ENCODE measurements at regions not wholly inside any gene's neighbourhood (a gene's known extent, or its start where the extent isn't known, plus 50 kb on each side); places are given as distances from the start of the nearest gene placed in this dataset.

DNA sequence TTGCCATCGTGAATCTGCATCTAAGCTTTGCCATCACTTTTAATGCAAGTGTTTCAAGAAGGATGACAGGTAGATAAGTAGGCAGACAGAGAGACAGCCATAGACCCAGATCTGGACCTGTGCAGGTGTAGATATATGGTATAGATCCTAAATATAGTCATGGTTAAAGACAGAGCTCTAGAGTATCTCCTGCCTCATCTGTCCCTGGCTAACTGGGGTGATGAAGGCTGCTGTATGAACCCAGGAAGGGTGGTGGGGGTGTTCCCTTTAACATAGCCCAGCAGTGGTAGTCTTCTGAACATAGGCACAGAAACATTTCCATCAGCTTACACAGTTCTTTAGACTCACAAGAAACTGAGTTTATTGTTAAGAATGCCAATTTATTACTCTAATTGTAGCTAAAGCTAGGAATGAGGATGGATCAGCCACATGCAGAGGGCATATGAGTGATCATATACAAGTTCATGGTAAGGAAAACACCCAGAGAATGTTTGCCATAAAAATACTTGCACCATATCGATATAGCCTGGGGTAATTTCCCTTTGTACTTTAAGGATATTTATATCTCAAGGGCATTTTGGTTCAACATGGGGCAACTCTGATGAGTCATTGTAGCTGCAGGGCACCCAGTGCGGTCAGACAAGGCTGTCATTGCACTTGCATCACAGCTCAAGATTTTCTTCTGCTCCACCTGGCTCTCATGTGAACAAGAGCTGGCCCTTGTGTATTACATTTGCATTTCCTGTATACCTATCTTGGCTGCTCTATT, 587.2 kb downstream of the EPM2A start:
- Histone ChIP-seq H3K9me3 (no peaks in the 10 kb centered on the region), H3K4me3 (no peak overlapping the region), H3K4me1 (peaks cover 0 to 5% of the 10 kb centered on the region in 2 donors), H3K36me3 (no peaks in the 10 kb centered on the region), H3K27ac (peak overlapping the region; percentile 37 to 58), H3K27me3 (no peaks in the 10 kb centered on the region)
- peak; percentile 93 for ATAC-seq
- no peak for TF ChIP-seq CTCF (IDR thresholded peaks at IDR 0.05)
- peak in 1 of 4 donors; percentile 69 for DNase-seq
- intact Hi-C loops (cut with DNase I), result no loop called here

DNA sequence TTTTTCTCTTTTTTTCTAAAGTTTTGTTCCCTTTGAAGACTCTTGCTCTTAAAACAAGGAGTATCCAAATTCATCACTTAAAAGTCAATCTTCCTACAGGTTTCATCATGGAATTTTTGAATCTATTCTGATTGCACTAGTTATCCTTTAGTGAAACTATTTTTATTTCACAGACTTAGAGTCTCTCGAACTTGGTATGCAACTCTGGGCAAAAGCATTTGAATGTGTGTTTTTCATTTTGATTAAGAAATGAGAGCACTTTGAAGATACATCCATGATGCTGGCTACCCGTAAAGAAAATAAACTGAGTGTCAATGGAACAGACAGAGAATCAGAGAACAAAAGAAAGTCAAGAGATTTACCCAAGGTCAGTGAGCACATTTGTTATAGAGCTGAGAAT, 586.5 kb downstream of the EPM2A start:
- DNase-seq, result no peak
- intact Hi-C loops (cut with DNase I), result no loop called here

DNA sequence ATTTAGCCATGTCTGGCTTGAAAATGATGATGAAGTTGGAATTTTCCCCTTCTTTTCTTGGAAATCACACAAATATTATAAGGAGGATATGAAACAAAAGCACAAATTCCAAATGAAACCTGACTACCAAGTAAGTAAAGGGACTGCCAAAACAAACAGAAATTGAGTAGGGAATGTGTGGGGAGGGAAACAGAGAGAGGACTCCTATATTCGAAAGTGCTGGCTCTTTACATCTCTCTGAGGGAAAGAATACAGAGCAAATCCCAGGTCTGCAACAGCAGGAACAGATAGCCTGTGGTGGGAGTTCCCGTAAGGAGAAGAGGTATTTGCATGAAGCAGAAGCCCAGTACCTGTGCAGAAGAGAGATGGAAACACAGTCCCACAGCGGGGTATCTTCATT, 583.7 kb downstream of the EPM2A start:
- ATAC-seq, result peak; percentile 41
- no peak overlapping the region for H3K4me3 ChIP-seq

More for the DNA sequence above, 586.5 kb downstream of the EPM2A start:
- Histone ChIP-seq H3K4me3 (no peak overlapping the region), H3K27ac (peak overlapping the region; percentile 37 to 58), H3K9me3 (no peaks in the 10 kb centered on the region), H3K36me3 (no peaks in the 10 kb centered on the region), H3K4me1 (peaks cover 0 to 5% of the 10 kb centered on the region in 2 donors), H3K27me3 (no peaks in the 10 kb centered on the region)
- TF ChIP-seq CTCF (IDR thresholded peaks at IDR 0.05), result no peak
- ATAC-seq, result peak; percentile 33

GRCh38 chr6:145153495-145153894, 581.8 kb downstream of the EPM2A start:
- no peaks in the 10 kb centered on the region for H3K36me3 ChIP-seq
- intact Hi-C loops (cut with DNase I), result no loop called here
- DNase-seq (no peak), ATAC-seq (no peak)
- no peak overlapping the region for H3K27ac ChIP-seq
- no peak for TF ChIP-seq CTCF (IDR thresholded peaks at IDR 0.05)
- H3K9me3 ChIP-seq, result peaks cover 0 to 11% of the 10 kb centered on the region in 2 donors
- H3K4me3 ChIP-seq, result no peak overlapping the region
- no peaks in the 10 kb centered on the region for H3K4me1 ChIP-seq
- H3K27me3 ChIP-seq, result no peaks in the 10 kb centered on the region

More for the DNA sequence above, 583.7 kb downstream of the EPM2A start:
- DNase-seq, result no peak
- H3K36me3 ChIP-seq, result no peaks in the 10 kb centered on the region
- peaks cover 0 to 5% of the 10 kb centered on the region in 2 donors for H3K4me1 ChIP-seq
- H3K27me3 ChIP-seq, result no peaks in the 10 kb centered on the region
- no peak overlapping the region for H3K27ac ChIP-seq
- TF ChIP-seq CTCF (IDR thresholded peaks at IDR 0.05), result no peak
- no peaks in the 10 kb centered on the region for H3K9me3 ChIP-seq
- intact Hi-C loops (cut with DNase I), result no loop called here

DNA sequence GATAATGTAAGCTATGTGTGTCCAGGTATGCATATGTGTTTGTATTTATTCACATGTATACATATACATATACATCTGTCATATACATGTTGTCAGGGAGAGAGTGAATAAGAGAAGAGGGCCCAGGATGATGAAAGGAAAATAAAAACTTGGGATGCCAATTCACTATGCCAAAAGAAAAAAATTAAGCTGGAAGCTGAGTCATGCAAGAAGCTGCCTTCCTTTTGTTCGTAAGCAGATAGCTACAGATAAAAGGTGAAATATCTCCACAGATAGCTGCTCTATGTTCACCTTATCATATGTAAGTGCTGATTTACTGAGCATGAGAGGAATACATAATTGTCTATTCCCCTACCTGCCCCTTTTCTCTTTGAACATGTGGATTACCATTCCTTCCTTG, 579.9 kb downstream of the EPM2A start:
- DNase-seq, result no peak
- intact Hi-C loops (cut with DNase I), result no loop called here
- Histone ChIP-seq H3K36me3 (no peaks in the 10 kb centered on the region), H3K27me3 (no peaks in the 10 kb centered on the region), H3K4me3 (no peak overlapping the region), H3K27ac (no peak overlapping the region), H3K4me1 (no peaks in the 10 kb centered on the region), H3K9me3 (peaks cover 0 to 27% of the 10 kb centered on the region in 2 donors)
- no peak for TF ChIP-seq CTCF (IDR thresholded peaks at IDR 0.05)
- no peak for ATAC-seq
